ENCODE measurements at regions not wholly inside any gene's neighbourhood (a gene's known extent, or its start where the extent isn't known, plus 50 kb on each side); places are given as distances from the start of the nearest gene placed in this dataset.

DNA sequence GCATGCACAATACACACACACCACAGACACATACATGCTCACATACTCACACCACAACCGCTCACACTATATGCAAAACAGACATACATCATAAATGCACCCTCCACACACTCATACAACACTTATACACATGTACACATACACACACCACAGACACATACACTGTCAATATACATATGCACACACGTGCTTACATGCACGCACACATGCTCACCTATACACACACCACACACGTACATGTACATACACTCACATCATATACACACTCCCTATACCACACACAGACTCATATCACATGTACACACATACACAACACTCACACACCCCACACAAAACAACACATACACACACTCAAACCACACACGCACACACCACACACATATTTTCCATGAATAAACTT is 885.3 kb downstream of the TBC1D22A start:
- H3K4me3 ChIP-seq (ENCODE audit: low read depth, low read length) = no peak overlapping the region
- TF ChIP-seq, protein P1, sequence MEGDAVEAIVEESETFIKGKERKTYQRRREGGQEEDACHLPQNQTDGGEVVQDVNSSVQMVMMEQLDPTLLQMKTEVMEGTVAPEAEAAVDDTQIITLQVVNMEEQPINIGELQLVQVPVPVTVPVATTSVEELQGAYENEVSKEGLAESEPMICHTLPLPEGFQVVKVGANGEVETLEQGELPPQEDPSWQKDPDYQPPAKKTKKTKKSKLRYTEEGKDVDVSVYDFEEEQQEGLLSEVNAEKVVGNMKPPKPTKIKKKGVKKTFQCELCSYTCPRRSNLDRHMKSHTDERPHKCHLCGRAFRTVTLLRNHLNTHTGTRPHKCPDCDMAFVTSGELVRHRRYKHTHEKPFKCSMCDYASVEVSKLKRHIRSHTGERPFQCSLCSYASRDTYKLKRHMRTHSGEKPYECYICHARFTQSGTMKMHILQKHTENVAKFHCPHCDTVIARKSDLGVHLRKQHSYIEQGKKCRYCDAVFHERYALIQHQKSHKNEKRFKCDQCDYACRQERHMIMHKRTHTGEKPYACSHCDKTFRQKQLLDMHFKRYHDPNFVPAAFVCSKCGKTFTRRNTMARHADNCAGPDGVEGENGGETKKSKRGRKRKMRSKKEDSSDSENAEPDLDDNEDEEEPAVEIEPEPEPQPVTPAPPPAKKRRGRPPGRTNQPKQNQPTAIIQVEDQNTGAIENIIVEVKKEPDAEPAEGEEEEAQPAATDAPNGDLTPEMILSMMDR (IDR thresholded peaks at IDR 0.05; ENCODE audit: borderline replicate concordance, insufficient read depth, low read depth, low read length) = no peak

DNA sequence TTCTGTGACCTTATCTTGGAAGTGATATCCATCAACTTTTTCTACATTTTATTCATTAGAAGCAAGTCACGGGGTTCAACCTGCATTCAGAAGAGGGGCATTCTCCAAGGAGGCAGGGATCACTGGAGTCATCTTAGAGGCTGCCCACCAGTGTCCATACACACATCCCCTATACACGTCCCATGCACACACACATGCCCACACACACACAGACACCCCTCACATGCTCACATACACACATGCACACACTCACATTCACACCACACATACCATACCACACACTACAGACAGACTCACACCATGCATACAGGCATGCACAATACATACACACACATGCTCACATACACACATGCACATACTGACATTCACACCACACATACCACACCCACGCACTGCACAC is 884.7 kb downstream of the TBC1D22A start:
- TF ChIP-seq, protein P1 (IDR thresholded peaks at IDR 0.05; ENCODE audit: borderline replicate concordance, insufficient read depth, low read depth, low read length) = no peak
- H3K4me3 ChIP-seq (ENCODE audit: low read depth, low read length) = no peak overlapping the region

DNA sequence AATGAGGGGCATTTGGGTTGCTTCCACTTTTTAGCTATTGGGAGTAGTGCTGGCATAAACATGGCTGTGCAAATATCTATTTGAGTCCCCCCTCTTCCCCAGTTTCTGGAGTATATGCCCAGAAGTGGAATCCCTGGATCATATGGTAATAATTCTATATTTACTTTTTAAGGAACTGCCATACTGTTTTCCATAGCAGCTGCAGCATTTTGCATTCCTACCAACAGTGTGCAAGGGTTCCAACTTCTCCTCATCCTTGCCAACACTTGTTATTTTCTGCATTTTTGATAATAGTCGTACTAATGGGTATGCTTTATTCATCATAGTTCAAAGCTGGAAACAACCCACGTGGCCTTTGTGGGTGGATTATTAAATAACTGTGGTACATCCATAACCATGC is 883.5 kb downstream of the TBC1D22A start:
- H3K4me3 ChIP-seq (ENCODE audit: low read depth, low read length) = no peak overlapping the region
- TF ChIP-seq, protein P1 (IDR thresholded peaks at IDR 0.05; ENCODE audit: borderline replicate concordance, insufficient read depth, low read depth, low read length) = no peak

DNA sequence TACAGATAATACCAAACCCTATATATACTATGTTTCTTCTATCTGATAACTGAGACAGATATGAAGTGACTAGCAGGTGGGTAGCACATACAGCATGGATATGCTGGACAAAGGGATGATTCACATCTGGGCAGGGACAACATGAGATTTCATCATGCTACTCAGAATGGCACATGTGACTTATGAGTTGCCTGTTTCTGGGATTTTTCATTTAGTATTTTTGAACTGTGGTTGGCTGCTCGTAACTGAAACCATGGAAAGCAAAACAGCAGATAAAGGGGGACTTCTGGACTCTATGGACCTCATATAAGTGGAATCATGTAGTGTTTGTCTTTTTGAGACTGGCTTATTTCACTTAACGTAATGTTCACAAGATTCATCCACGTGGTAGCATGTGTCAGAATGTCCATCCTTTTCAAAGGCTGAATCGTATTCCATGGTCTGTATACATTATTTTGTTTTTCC is 883.0 kb downstream of the TBC1D22A start:
- H3K4me3 ChIP-seq (ENCODE audit: low read depth, low read length) = no peak overlapping the region
- TF ChIP-seq, protein P1 (IDR thresholded peaks at IDR 0.05; ENCODE audit: borderline replicate concordance, insufficient read depth, low read depth, low read length) = no peak

DNA sequence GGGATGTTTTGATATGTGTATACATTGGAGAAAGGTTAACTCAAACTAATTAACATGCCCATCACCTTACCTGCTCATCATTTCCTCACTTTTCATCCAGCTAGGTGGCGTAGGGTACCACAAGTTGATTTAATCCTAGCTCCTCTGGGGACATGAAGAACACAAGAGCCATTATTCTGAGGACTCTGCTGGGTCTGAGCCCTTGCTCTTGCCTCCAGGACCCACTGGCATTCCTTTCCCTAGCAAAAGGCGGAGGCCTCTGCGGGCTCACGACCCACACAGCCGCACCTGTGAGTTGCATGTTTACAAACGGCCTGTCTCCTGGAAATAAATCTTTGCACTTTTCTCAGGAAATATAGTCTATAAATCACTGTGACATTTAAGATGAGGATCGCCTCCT is 871.9 kb downstream of the TBC1D22A start:
- TF ChIP-seq, protein P1 (IDR thresholded peaks at IDR 0.05; ENCODE audit: borderline replicate concordance, insufficient read depth, low read depth, low read length) = no peak
- no peak overlapping the region for H3K4me3 ChIP-seq (ENCODE audit: low read depth, low read length)

DNA sequence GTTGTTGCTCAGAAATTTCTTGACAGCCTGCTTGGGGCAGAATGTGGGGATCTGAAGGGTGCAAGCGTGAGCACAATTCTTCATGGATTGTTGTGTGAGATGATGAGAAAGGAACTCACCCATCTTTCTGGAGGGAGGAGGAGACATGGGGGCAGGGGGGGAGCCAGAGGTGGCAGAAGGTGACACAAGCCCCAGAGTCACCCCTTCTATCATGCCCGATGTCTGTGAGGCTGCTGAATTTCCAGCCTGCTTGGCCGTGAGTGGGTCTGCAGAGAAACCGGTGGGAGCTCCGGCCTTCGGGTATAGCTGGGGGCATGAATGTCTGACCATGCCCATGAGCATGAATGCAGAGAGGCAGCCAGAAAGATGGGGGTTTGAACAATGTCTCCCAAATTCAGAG is 870.7 kb downstream of the TBC1D22A start:
- TF ChIP-seq, protein P1 (IDR thresholded peaks at IDR 0.05; ENCODE audit: borderline replicate concordance, insufficient read depth, low read depth, low read length) = no peak
- no peak overlapping the region for H3K4me3 ChIP-seq (ENCODE audit: low read depth, low read length)

DNA sequence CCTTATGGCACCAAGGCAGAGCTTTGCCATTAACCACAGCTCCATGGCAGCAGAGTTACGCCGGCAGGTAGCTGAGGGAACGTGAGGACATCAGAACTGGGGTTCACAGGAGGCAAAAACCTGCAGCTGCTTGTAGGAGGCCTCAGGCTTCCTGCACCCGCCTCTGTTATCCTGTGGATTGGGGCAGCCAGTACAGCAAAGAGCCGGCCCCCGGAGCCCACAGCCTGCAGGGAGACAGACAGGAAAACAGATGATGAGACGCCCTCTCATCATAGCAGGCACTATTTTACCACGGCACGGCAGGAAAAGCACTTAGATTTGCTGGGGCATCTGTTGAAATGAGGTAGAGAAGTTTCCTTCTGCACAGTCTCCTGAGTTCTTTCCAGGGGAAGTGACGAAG is 870.3 kb downstream of the TBC1D22A start:
- H3K4me3 ChIP-seq (ENCODE audit: low read depth, low read length) = no peak overlapping the region
- TF ChIP-seq, protein P1 (IDR thresholded peaks at IDR 0.05; ENCODE audit: borderline replicate concordance, insufficient read depth, low read depth, low read length) = no peak
